ENCODE measurements at regions not wholly inside any gene's neighbourhood (a gene's known extent, or its start where the extent isn't known, plus 50 kb on each side); places are given as distances from the start of the nearest gene placed in this dataset.
A peak's percentile ranks its signal among the peaks of the same experiment; 100 is the strongest.

- TF ChIP-seq, protein P1, sequence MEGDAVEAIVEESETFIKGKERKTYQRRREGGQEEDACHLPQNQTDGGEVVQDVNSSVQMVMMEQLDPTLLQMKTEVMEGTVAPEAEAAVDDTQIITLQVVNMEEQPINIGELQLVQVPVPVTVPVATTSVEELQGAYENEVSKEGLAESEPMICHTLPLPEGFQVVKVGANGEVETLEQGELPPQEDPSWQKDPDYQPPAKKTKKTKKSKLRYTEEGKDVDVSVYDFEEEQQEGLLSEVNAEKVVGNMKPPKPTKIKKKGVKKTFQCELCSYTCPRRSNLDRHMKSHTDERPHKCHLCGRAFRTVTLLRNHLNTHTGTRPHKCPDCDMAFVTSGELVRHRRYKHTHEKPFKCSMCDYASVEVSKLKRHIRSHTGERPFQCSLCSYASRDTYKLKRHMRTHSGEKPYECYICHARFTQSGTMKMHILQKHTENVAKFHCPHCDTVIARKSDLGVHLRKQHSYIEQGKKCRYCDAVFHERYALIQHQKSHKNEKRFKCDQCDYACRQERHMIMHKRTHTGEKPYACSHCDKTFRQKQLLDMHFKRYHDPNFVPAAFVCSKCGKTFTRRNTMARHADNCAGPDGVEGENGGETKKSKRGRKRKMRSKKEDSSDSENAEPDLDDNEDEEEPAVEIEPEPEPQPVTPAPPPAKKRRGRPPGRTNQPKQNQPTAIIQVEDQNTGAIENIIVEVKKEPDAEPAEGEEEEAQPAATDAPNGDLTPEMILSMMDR (IDR thresholded peaks at IDR 0.05): no peak
- DNase-seq (ENCODE audit: low spot score) (no peak), ATAC-seq (ENCODE audit: insufficient number of reproducible peaks, low FRiP score, low read depth) (no peak)
- no peak overlapping the region for H3K4me3 ChIP-seq
- H3K36me3 ChIP-seq: no peaks in the 10 kb centered on the region
- no peaks in the 10 kb centered on the region for H3K9me3 ChIP-seq
- peak overlapping the region; percentile 86 to 90 for H3K27ac ChIP-seq
- no peaks in the 10 kb centered on the region for H3K27me3 ChIP-seq (replicated peaks; ENCODE audit: insufficient read depth)
- H3K4me1 ChIP-seq (ENCODE audit: control insufficient read depth in 1 of 2, low read depth in 2 of 2): peaks cover 31 to 56% of the 10 kb centered on the region in 2 donors
Measured at GRCh38 chr6:11366183-11366933, 133.9 kb upstream of the NEDD9 start.

GRCh38 chr6:11364971-11365397 lies 132.5 kb upstream of the NEDD9 start:
- H3K4me1 ChIP-seq (ENCODE audit: control insufficient read depth in 1 of 2, low read depth in 2 of 2): peaks cover 25 to 50% of the 10 kb centered on the region in 2 donors
- H3K27ac ChIP-seq: peak overlapping the region; percentile 86 to 90
- H3K4me3 ChIP-seq: no peak overlapping the region
- ATAC-seq (ENCODE audit: insufficient number of reproducible peaks, low FRiP score, low read depth) (peak; percentile 85), DNase-seq (ENCODE audit: low spot score) (no peak)
- TF ChIP-seq, protein P1 (IDR thresholded peaks at IDR 0.05): no peak
- H3K9me3 ChIP-seq: no peaks in the 10 kb centered on the region
- H3K27me3 ChIP-seq (replicated peaks; ENCODE audit: insufficient read depth): no peaks in the 10 kb centered on the region
- H3K36me3 ChIP-seq: no peaks in the 10 kb centered on the region

DNA sequence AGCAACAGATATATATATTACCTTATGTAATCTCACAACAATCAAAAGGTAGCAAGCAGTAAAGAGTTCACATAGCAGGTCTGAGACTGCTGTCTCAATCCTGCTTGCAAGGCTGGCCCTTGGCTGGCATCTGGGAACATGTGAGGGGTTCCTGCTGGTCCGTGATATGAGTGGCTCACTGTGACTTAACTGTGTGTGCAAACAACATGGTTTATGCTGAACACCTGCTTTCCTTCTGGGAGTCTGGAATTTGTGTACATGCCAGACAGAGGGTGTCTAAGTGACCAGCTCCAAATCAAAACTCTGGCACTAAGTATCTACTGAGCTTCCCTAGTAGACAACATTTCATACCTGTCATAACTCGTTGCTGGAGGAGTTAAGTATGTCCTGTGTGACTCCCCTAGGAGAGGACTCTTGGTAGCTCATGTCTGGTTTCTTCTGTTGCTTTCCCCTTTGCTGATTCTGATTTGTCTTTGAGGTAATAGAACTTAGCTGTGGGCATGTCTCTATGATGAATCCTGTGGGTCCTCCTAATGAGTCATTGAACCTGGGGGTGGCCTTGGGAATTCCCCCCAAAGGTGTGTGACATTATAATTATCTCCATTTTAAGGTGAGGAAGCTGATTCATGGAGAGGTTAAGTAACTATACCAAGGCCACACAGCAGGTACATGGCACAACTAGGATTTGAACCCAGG lies 131.6 kb upstream of the NEDD9 start:
- Histone ChIP-seq H3K9me3 (no peaks in the 10 kb centered on the region), H3K4me1 (ENCODE audit: control insufficient read depth in 1 of 2, low read depth in 2 of 2) (peaks cover 25 to 45% of the 10 kb centered on the region in 2 donors), H3K4me3 (no peak overlapping the region), H3K36me3 (no peaks in the 10 kb centered on the region), H3K27ac (peak overlapping the region; percentile 86 to 90), H3K27me3 (replicated peaks; ENCODE audit: insufficient read depth) (no peaks in the 10 kb centered on the region)
- ATAC-seq (ENCODE audit: insufficient number of reproducible peaks, low FRiP score, low read depth) (no peak), DNase-seq (ENCODE audit: low spot score) (no peak)
- TF ChIP-seq, protein P1 (IDR thresholded peaks at IDR 0.05): no peak

GRCh38 chr6:11362564-11362963 lies 130.1 kb upstream of the NEDD9 start:
- no peak overlapping the region for H3K27ac ChIP-seq
- no peak overlapping the region for H3K4me3 ChIP-seq
- H3K4me1 ChIP-seq (ENCODE audit: control insufficient read depth in 1 of 2, low read depth in 2 of 2): peaks cover 21 to 42% of the 10 kb centered on the region in 2 donors
- ATAC-seq (ENCODE audit: insufficient number of reproducible peaks, low FRiP score, low read depth) (no peak), DNase-seq (ENCODE audit: low spot score) (no peak)
- TF ChIP-seq, protein P1 (IDR thresholded peaks at IDR 0.05): no peak
- H3K9me3 ChIP-seq: no peaks in the 10 kb centered on the region
- no peaks in the 10 kb centered on the region for H3K27me3 ChIP-seq (replicated peaks; ENCODE audit: insufficient read depth)
- H3K36me3 ChIP-seq: no peaks in the 10 kb centered on the region
